H1 (cell line): ENCODE measurements at regions not wholly inside any gene's neighbourhood (a gene's known extent, or its start where the extent isn't known, plus 50 kb on each side); places are given as distances from the start of the nearest gene placed in this dataset.

Experiments used
- CHD2 ChIP-seq: IDR thresholded peaks from 2 replicates; pipeline ENCODE4 v1.6.1; 2012; ENCODE audit warnings: low read length, improper control_type of control experiment
- KDM4A ChIP-seq: IDR thresholded peaks from one replicate; pipeline ENCODE4 v1.7.1; 2012; ENCODE audit warnings: low read depth, mild to moderate bottlenecking, moderate library complexity, low read length, inconsistent platforms; ENCODE audit not compliant: severe bottlenecking
- MAX ChIP-seq: IDR thresholded peaks from 2 replicates; pipeline ENCODE4 v1.6.1; 2012; ENCODE audit warnings: inconsistent platforms
- NANOG ChIP-seq: IDR thresholded peaks from 2 replicates; pipeline ENCODE4 v1.6.1; 2011; ENCODE audit warnings: low read length, low read depth, mild to moderate bottlenecking, inconsistent platforms; ENCODE audit not compliant: insufficient read depth, poor library complexity, severe bottlenecking
- POLR2AphosphoS5 ChIP-seq: IDR thresholded peaks from 2 replicates; pipeline ENCODE4 v1.6.1; 2011; ENCODE audit warnings: low read depth, low read length
- SP1 ChIP-seq: IDR thresholded peaks from 2 replicates; pipeline ENCODE4 v1.6.1; 2011; ENCODE audit warnings: low read depth, low read length

GRCh38 chr21:20617130-20617529, 381.1 kb upstream of the NCAM2 start (continued):
- TF ChIP-seq CHD2, result no peak
- 0 out of 2 replicates have a peak, but pooled peaks have one; percentile 18 for TF ChIP-seq SP1
- no peak for TF ChIP-seq KDM4A
- TF ChIP-seq NANOG, result peak; percentile 87
- TF ChIP-seq POLR2AphosphoS5, result peak; percentile 36; the same call in 1 of the 2 replicates
- TF ChIP-seq MAX, result no peak
